Glutamatergic neuron (in vitro differentiated cells): ENCODE measurements at regions not wholly inside any gene's neighbourhood (a gene's known extent, or its start where the extent isn't known, plus 50 kb on each side); places are given as distances from the start of the nearest gene placed in this dataset.

Source experiments
- DNase-seq: peaks from one replicate; pipeline ENCODE4 v3.0.0; 2022
- H3K27ac Mint-ChIP-seq: one replicate; pipeline ENCODE4 v1.8.0; 2020; ENCODE audit warnings: mild to moderate bottlenecking, mixed read lengths, inconsistent platforms; ENCODE audit not compliant: unreplicated experiment
- H3K27me3 Mint-ChIP-seq: one replicate; pipeline ENCODE4 v1.8.0; 2020; ENCODE audit warnings: mild to moderate bottlenecking, moderate library complexity, mixed read lengths, inconsistent platforms; ENCODE audit not compliant: unreplicated experiment
- H3K36me3 Mint-ChIP-seq: one replicate; pipeline ENCODE4 v1.8.0; 2020; ENCODE audit warnings: mild to moderate bottlenecking, mixed read lengths, inconsistent platforms; ENCODE audit not compliant: unreplicated experiment
- H3K4me1 Mint-ChIP-seq: one replicate; pipeline ENCODE4 v1.8.0; 2020; ENCODE audit warnings: mild to moderate bottlenecking, low read depth, mixed read lengths, inconsistent platforms; ENCODE audit not compliant: unreplicated experiment
- H3K4me3 Mint-ChIP-seq: one replicate; pipeline ENCODE4 v1.8.0; 2020; ENCODE audit warnings: mild to moderate bottlenecking, mixed read lengths, inconsistent platforms; ENCODE audit not compliant: unreplicated experiment
- H3K9me3 Mint-ChIP-seq: one replicate; pipeline ENCODE4 v1.8.0; 2020; ENCODE audit warnings: mild to moderate bottlenecking, moderate library complexity, mixed read lengths, inconsistent platforms; ENCODE audit not compliant: unreplicated experiment
- CTCF ChIP-seq: fragments of 200-600 bp; sonication (generic); IDR thresholded peaks from one replicate; pipeline ENCODE4 v1.5.0; 2021; ENCODE audit not compliant: partially characterized antibody, unreplicated experiment

GRCh38 chr15:92831336-92831654, 68.8 kb upstream of the CHD2 start:
- H3K4me1 Mint-ChIP-seq: peaks cover 27% of the 10 kb centered on the region
- no peaks in the 10 kb centered on the region for H3K36me3 Mint-ChIP-seq
- DNase-seq: no peak
- H3K27ac Mint-ChIP-seq: peak overlapping the region; percentile 95
- H3K27me3 Mint-ChIP-seq: no peaks in the 10 kb centered on the region
- TF ChIP-seq CTCF: no peak
- peaks cover 5% of the 10 kb centered on the region for H3K9me3 Mint-ChIP-seq
- peak overlapping the region; percentile 60 for H3K4me3 Mint-ChIP-seq

GRCh38 chr15:92831655-92832328, 68.3 kb upstream of the CHD2 start:
- Mint-ChIP-seq H3K9me3 (peaks cover 5% of the 10 kb centered on the region), H3K27me3 (no peaks in the 10 kb centered on the region), H3K4me3 (peak overlapping the region; percentile 60), H3K36me3 (no peaks in the 10 kb centered on the region), H3K27ac (peak overlapping the region; percentile 95), H3K4me1 (peaks cover 27% of the 10 kb centered on the region)
- peak; percentile 94 for DNase-seq
- TF ChIP-seq CTCF: no peak

- no peak for TF ChIP-seq CTCF
- H3K4me1 Mint-ChIP-seq: peaks cover 27% of the 10 kb centered on the region
- H3K9me3 Mint-ChIP-seq: peaks cover 5% of the 10 kb centered on the region
- no peak overlapping the region for H3K4me3 Mint-ChIP-seq
- DNase-seq: no peak
- no peaks in the 10 kb centered on the region for H3K27me3 Mint-ChIP-seq
- H3K27ac Mint-ChIP-seq: peak overlapping the region; percentile 92
- no peaks in the 10 kb centered on the region for H3K36me3 Mint-ChIP-seq
Observed at GRCh38 chr15:92833106-92833433, 67.1 kb upstream of the CHD2 start.

GRCh38 chr15:92833493-92834271, 66.4 kb upstream of the CHD2 start:
- peak overlapping the region; percentile 25 for H3K4me3 Mint-ChIP-seq
- peaks cover 28% of the 10 kb centered on the region for H3K4me1 Mint-ChIP-seq
- H3K27ac Mint-ChIP-seq: peak overlapping the region; percentile 94
- H3K27me3 Mint-ChIP-seq: no peaks in the 10 kb centered on the region
- no peak for DNase-seq
- no peak for TF ChIP-seq CTCF
- H3K36me3 Mint-ChIP-seq: no peaks in the 10 kb centered on the region
- H3K9me3 Mint-ChIP-seq: peaks cover 5% of the 10 kb centered on the region

GRCh38 chr15:92839696-92840095, 60.4 kb upstream of the CHD2 start:
- H3K27ac Mint-ChIP-seq: peak overlapping the region; percentile 23
- H3K4me3 Mint-ChIP-seq: no peak overlapping the region
- no peak for TF ChIP-seq CTCF
- H3K36me3 Mint-ChIP-seq: no peaks in the 10 kb centered on the region
- peaks cover 1% of the 10 kb centered on the region for H3K9me3 Mint-ChIP-seq
- DNase-seq: peak; percentile 26
- peaks cover 1% of the 10 kb centered on the region for H3K27me3 Mint-ChIP-seq
- peaks cover 10% of the 10 kb centered on the region for H3K4me1 Mint-ChIP-seq
